Kidney (tissue), 13 donors: ENCODE measurements at regions not wholly inside any gene's neighbourhood (a gene's known extent, or its start where the extent isn't known, plus 50 kb on each side); places are given as distances from the start of the nearest gene placed in this dataset.

Experiments
- DNase-seq, 5 donors: peaks; one replicate each; pipeline ENCODE4 v3.0.0-alpha.2; 2013 to 2020
- FAIRE-seq: peaks from 2 replicates; lab custom pipeline; 2012; peaks lifted over from hg19 to GRCh38; lab: Jason Lieb, UNC
- H3K27ac ChIP-seq, 2 donors: one replicate each; pipeline ENCODE4 v1.7.0; 2013; ENCODE audit warnings: low read depth in 2 of 2, low read length in 2 of 2, inconsistent platforms in 1 of 2
- H3K27me3 ChIP-seq: one replicate; pipeline ENCODE4 v1.7.1; 2013; ENCODE audit warnings: low read length, inconsistent platforms; ENCODE audit not compliant: control insufficient read depth, insufficient read depth
- H3K36me3 ChIP-seq, 3 donors: one replicate each; pipeline versions ENCODE4 v1.7.0 to v1.7.1; 2013; ENCODE audit warnings: low read length in 3 of 3, control low read depth in 1 of 3, inconsistent platforms in 1 of 3; ENCODE audit not compliant: insufficient read depth in 3 of 3, control insufficient read depth in 2 of 3
- H3K4me1 ChIP-seq, 3 donors: one replicate each; pipeline versions ENCODE4 v1.7.0 to v1.7.1; 2013; ENCODE audit warnings: low read length in 3 of 3, inconsistent platforms in 1 of 3, low read depth in 1 of 3; ENCODE audit not compliant: control insufficient read depth in 2 of 3, insufficient read depth in 2 of 3
- H3K4me3 ChIP-seq, 3 donors: one replicate each; pipeline versions ENCODE4 v1.7.0 to v1.8.1; 2013; ENCODE audit warnings: low read length in 3 of 3, control low read depth in 1 of 3, inconsistent platforms in 1 of 3
- H3K9ac ChIP-seq, 3 donors: one replicate each; pipeline versions ENCODE4 v1.7.0 to v1.7.1; 2013; ENCODE audit warnings: low read length in 3 of 3, control low read depth in 1 of 3, inconsistent platforms in 1 of 3
- H3K9me3 ChIP-seq, 3 donors: one replicate each; pipeline versions ENCODE4 v1.7.0 to v1.7.1; 2013; ENCODE audit warnings: low read length in 3 of 3, control low read depth in 1 of 3, inconsistent platforms in 1 of 3; ENCODE audit not compliant: control insufficient read depth in 2 of 3, insufficient read depth in 1 of 3
- intact Hi-C: fragments of 100-400 bp; cut with DNase I; formaldehyde crosslinking; loops from one replicate; pipeline ENCODE4 v1.11.1; 2022
- TF ChIP-seq, protein P1 (sequence below): IDR thresholded peaks from 3 replicates; pipeline ENCODE4 v1.5.1; 2012; ENCODE audit warnings: mild to moderate bottlenecking, moderate library complexity, borderline replicate concordance; ENCODE audit not compliant: insufficient read depth; ENCODE audit errors: extremely low read depth
- donor health status: control.
- donor health status: control.
- donor health status: control.
- donor health status: control.
- donor health status: control.
- donor health status: DM: yes; HTN: yes; CAD: no.
- donor health status: Normal renal cell carcinoma (clear cell type).

DNA sequence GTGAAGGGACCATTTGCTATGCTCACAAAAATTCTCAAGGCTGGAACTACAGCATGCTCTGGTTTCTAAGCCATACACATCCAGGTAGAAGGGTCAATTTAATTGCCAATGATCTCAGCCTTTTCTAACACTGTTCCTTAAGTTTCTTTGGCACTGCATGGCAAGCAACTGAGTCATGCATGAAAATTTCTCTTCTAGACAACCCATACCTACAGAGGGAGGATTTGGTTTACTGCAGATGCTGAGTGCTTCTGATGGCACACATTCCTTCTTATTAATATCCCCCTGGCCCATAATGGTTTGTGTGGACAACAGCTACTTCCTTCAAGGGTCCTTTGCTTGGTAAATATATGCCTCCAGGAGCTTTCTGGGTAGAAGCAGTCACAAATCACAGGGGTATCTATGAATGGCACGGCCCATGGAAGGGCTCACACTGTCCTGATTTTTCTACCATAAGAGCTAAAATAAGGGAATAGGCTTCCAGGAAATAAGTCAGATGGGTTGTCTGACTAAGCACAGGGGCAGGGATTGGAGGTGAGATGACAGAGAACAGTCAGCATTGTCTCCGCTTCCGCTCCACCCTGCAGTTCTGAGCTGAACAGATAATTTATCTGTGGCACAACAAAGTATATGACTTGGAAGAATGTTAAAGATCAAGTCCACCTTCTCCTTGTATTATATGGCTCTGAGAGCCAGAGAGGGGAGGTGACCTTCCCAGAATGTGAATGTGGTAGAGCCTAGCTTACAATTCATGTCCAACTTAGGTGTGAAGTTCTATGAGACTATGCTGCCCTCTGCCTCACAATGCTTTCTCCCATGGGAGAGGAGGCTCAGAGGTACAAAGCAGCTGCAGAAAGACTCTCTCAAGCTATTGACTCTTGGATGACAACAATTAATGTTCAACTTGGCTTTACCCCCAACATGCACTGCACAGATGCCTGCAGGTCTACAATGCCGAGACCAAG lies 199.2 kb upstream of the TNP1 start:
- intact Hi-C loops, result no loop called here
- Histone ChIP-seq H3K36me3 (no peaks in the 10 kb centered on the region), H3K9ac (no peak overlapping the region), H3K27ac (peak overlapping the region in 1 of 2 donors; percentile 4), H3K9me3 (no peaks in the 10 kb centered on the region), H3K4me3 (no peak overlapping the region), H3K4me1 (no peaks in the 10 kb centered on the region), H3K27me3 (no peaks in the 10 kb centered on the region)
- TF ChIP-seq, protein P1, sequence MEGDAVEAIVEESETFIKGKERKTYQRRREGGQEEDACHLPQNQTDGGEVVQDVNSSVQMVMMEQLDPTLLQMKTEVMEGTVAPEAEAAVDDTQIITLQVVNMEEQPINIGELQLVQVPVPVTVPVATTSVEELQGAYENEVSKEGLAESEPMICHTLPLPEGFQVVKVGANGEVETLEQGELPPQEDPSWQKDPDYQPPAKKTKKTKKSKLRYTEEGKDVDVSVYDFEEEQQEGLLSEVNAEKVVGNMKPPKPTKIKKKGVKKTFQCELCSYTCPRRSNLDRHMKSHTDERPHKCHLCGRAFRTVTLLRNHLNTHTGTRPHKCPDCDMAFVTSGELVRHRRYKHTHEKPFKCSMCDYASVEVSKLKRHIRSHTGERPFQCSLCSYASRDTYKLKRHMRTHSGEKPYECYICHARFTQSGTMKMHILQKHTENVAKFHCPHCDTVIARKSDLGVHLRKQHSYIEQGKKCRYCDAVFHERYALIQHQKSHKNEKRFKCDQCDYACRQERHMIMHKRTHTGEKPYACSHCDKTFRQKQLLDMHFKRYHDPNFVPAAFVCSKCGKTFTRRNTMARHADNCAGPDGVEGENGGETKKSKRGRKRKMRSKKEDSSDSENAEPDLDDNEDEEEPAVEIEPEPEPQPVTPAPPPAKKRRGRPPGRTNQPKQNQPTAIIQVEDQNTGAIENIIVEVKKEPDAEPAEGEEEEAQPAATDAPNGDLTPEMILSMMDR, result peak; percentile 4
- DNase-seq (no peak), FAIRE-seq (no peak)

DNA sequence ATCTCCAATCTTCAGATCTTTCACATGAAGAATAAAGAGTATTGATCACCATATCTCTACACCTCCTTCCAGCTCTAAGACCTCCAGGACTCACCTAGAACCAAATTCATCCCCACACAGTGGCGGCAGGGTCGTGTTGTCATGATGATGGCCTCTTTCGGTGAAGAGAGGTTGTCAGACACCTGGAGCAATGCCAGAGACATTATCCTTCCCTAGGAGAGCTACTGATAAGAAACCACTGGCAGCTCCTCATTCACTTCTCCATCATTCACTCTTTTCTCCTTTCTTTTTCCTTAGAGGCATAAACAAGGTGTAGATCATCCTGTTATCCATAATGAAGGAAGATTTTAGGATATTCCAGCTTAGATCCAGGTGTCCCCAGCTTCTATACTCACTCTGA lies 197.9 kb upstream of the TNP1 start:
- Histone ChIP-seq H3K27me3 (no peaks in the 10 kb centered on the region), H3K4me3 (no peak overlapping the region), H3K4me1 (no peaks in the 10 kb centered on the region), H3K27ac (no peak overlapping the region), H3K9ac (no peak overlapping the region), H3K36me3 (no peaks in the 10 kb centered on the region), H3K9me3 (no peaks in the 10 kb centered on the region)
- FAIRE-seq (no peak), DNase-seq (no peak)
- intact Hi-C loops, result no loop called here
- TF ChIP-seq, protein P1, result no peak

DNA sequence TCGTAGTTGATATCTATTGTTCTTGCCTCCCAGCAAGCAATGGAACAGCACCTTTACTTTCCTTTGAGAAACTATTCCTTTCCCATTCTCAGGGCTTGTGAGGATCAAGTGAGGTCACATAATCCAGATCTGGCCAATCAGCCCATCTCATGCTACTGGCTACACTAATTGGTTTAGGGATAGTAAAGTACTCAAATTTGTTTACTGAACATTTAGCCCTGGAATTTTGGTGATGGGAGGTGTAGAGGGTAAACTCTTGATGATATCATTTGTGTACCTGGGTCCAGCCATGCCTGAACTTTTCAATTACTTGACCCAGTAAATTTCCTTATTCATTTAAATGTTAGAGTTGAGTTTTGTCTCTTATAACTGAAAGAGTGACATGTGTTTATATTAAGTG lies 195.8 kb upstream of the TNP1 start:
- intact Hi-C loops, result no loop called here
- no peak for DNase-seq
- TF ChIP-seq, protein P1, result no peak
- Histone ChIP-seq H3K27me3 (no peaks in the 10 kb centered on the region), H3K4me1 (no peaks in the 10 kb centered on the region), H3K9ac (no peak overlapping the region), H3K4me3 (no peak overlapping the region), H3K27ac (no peak overlapping the region), H3K36me3 (no peaks in the 10 kb centered on the region), H3K9me3 (no peaks in the 10 kb centered on the region)
- FAIRE-seq, result no peak
